IMR-90 (cell line): ENCODE measurements at regions not wholly inside any gene's neighbourhood (a gene's known extent, or its start where the extent isn't known, plus 50 kb on each side); places are given as distances from the start of the nearest gene placed in this dataset.

Source experiments
- ATAC-seq: fragments of 200-7000 bp; cut with Tn5 transposase; 2 replicates; pipeline ENCODE4 v1.9.1; 2020; ENCODE audit warnings: low read depth, mild to moderate bottlenecking, moderate library complexity
- BruUV-seq: library from RNA; stranded (reverse); fragments of 400-500 nt; replicated peaks from 2 replicates; lab custom pipeline; 2021; lab: Mats Ljungman, UMichigan
- CTCF ChIA-PET: fragments of 300-600 bp; formaldehyde crosslinking; extraction: SDS; loops from one replicate; lab custom pipeline; 2021; ENCODE audit warnings: antibody characterized with exemption; lab: Yijun Ruan, JAX
- POLR2A ChIA-PET: fragments of 300-600 bp; sonication (Branson Sonifier 250); formaldehyde crosslinking; loops from one replicate; lab custom pipeline; 2022; ENCODE audit warnings: antibody characterized with exemption; ENCODE audit not compliant: unreplicated experiment; lab: Charles Lee
- DNase-seq: peaks from one replicate; pipeline ENCODE4 v3.0.0; 2013
- H2AFZ ChIP-seq: replicated peaks from 2 replicates; pipeline ENCODE3; 2013; ENCODE audit warnings: low read length, mild to moderate bottlenecking; ENCODE audit not compliant: poor library complexity
- H2AK5ac ChIP-seq: 2 replicates; pipeline ENCODE4 v1.6.1; 2013; ENCODE audit warnings: low read depth, low read length, inconsistent platforms
- H2AK9ac ChIP-seq: replicated peaks from 2 replicates; pipeline ENCODE3; 2013; ENCODE audit warnings: mild to moderate bottlenecking, low read depth, low read length, moderate library complexity; ENCODE audit not compliant: poor library complexity
- H2BK120ac ChIP-seq: 2 replicates; pipeline ENCODE4 v1.6.1; 2013; ENCODE audit warnings: low read depth, low read length, inconsistent platforms
- H2BK15ac ChIP-seq: 3 replicates; pipeline ENCODE4 v1.6.1; 2013; ENCODE audit warnings: low read depth, low read length, inconsistent platforms
- H2BK20ac ChIP-seq: 2 replicates; pipeline ENCODE4 v1.6.1; 2013; ENCODE audit warnings: low read depth, mild to moderate bottlenecking, inconsistent platforms, low read length, moderate library complexity
- H2BK5ac ChIP-seq: 2 replicates; pipeline ENCODE4 v1.6.1; 2013; ENCODE audit warnings: mild to moderate bottlenecking, low read depth, low read length, inconsistent platforms; ENCODE audit not compliant: poor library complexity, severe bottlenecking
- H3K14ac ChIP-seq: replicated peaks from 2 replicates; pipeline ENCODE4 v1.6.1; 2013; ENCODE audit warnings: low read depth, low read length, inconsistent platforms
- H3K18ac ChIP-seq: 2 replicates; pipeline ENCODE4 v1.6.1; 2013; ENCODE audit warnings: low read depth, low read length, control low read depth
- H3K23ac ChIP-seq: 2 replicates; pipeline ENCODE4 v1.6.1; 2013; ENCODE audit warnings: low read depth, low read length, inconsistent platforms
- H3K27ac ChIP-seq: 2 replicates; pipeline ENCODE4 v1.5.1; 2013; ENCODE audit warnings: mild to moderate bottlenecking, control low read depth, low read length; ENCODE audit not compliant: insufficient read depth
- H3K27me3 ChIP-seq: 2 replicates; pipeline ENCODE4 v1.6.1; 2013; ENCODE audit warnings: low read length; ENCODE audit not compliant: control insufficient read depth, insufficient read depth
- H3K36me3 ChIP-seq: 2 replicates; pipeline ENCODE4 v1.6.1; 2013; ENCODE audit warnings: low read length, mixed read lengths; ENCODE audit not compliant: control insufficient read depth, insufficient read depth
- H3K4ac ChIP-seq: 2 replicates; pipeline ENCODE4 v1.6.1; 2013; ENCODE audit warnings: low read depth, low read length, inconsistent platforms
- H3K4me1 ChIP-seq: 2 replicates; pipeline ENCODE4 v1.6.1; 2013; ENCODE audit warnings: low read length, mixed read lengths; ENCODE audit not compliant: control insufficient read depth, insufficient read depth
- H3K4me2 ChIP-seq: 2 replicates; pipeline ENCODE4 v1.6.1; 2013; ENCODE audit warnings: low read depth, mild to moderate bottlenecking, control low read depth, low read length, moderate library complexity
- H3K4me3 ChIP-seq: 2 replicates; pipeline ENCODE4 v1.5.1; 2013; ENCODE audit warnings: low read depth, mild to moderate bottlenecking, control low read depth, low read length, moderate library complexity; ENCODE audit not compliant: insufficient read depth
- H3K56ac ChIP-seq: 2 replicates; pipeline ENCODE4 v1.6.1; 2013; ENCODE audit warnings: low read length, inconsistent platforms; ENCODE audit not compliant: insufficient read depth; ENCODE audit errors: extremely low read depth
- H3K79me1 ChIP-seq, 2 experiments: 2 replicates each; pipeline ENCODE4 v1.6.1; 2013; ENCODE audit warnings: low read length in 2 of 2, inconsistent platforms in 1 of 2, low read depth in 1 of 2
- H3K9ac ChIP-seq: 2 replicates; pipeline ENCODE4 v1.6.1; 2013; ENCODE audit warnings: low read depth, low read length, control low read depth
- H3K9me1 ChIP-seq: 2 replicates; pipeline ENCODE4 v1.6.1; 2013; ENCODE audit warnings: low read length, inconsistent platforms; ENCODE audit not compliant: insufficient read depth
- H3K9me3 ChIP-seq: 2 replicates; pipeline ENCODE4 v1.6.1; 2013; ENCODE audit warnings: low read length; ENCODE audit not compliant: control insufficient read depth, insufficient read depth
- H4K20me1 ChIP-seq: 2 replicates; pipeline ENCODE4 v1.6.1; 2013; ENCODE audit warnings: low read length, inconsistent platforms; ENCODE audit not compliant: insufficient read depth
- H4K5ac ChIP-seq: 2 replicates; pipeline ENCODE4 v1.6.1; 2013; ENCODE audit warnings: mild to moderate bottlenecking, low read depth, low read length, control low read depth
- H4K8ac ChIP-seq, 2 experiments: 2 replicates each; pipeline ENCODE4 v1.6.1; 2013; ENCODE audit warnings: low read depth in 2 of 2, low read length in 2 of 2, control low read depth in 1 of 2, inconsistent platforms in 1 of 2
- H4K91ac ChIP-seq: 2 replicates; pipeline ENCODE4 v1.6.1; 2013; ENCODE audit warnings: low read depth, low read length, inconsistent platforms; ENCODE audit not compliant: insufficient read depth
- CHD1 ChIP-seq: IDR thresholded peaks from 2 replicates; pipeline ENCODE4 v1.6.1; 2012; ENCODE audit warnings: low read depth, low read length, improper control_type of control experiment
- CTCF ChIP-seq: conservative IDR thresholded peaks from 2 replicates; pipeline ENCODE4 v1.5.1; 2012; ENCODE audit warnings: mild to moderate bottlenecking, low read depth, low read length, improper control_type of control experiment
- ELK1 ChIP-seq: fragments of 150-350 bp; IDR thresholded peaks from 2 replicates; pipeline ENCODE4 v1.6.1; 2016; ENCODE audit warnings: low read depth, mild to moderate bottlenecking, low read length, moderate library complexity, borderline replicate concordance
- MAZ ChIP-seq: IDR thresholded peaks from 2 replicates; pipeline ENCODE4 v1.6.1; 2012; ENCODE audit warnings: low read depth, mild to moderate bottlenecking, low read length, improper control_type of control experiment, moderate library complexity, borderline replicate concordance
- NFE2L2 ChIP-seq: fragments of 150-350 bp; IDR thresholded peaks from 2 replicates; pipeline ENCODE4 v1.6.1; 2016; ENCODE audit warnings: low read depth, mild to moderate bottlenecking, low read length
- POLR2A ChIP-seq: IDR thresholded peaks from 2 replicates; pipeline ENCODE4 v1.6.1; 2012; ENCODE audit warnings: mild to moderate bottlenecking, low read depth, low read length
- RAD21 ChIP-seq: IDR thresholded peaks from 2 replicates; pipeline ENCODE4 v1.6.1; 2012; ENCODE audit warnings: low read length, improper control_type of control experiment
- RCOR1 ChIP-seq: IDR thresholded peaks from 2 replicates; pipeline ENCODE4 v1.6.1; 2012; ENCODE audit warnings: mild to moderate bottlenecking, low read length, improper control_type of control experiment; ENCODE audit not compliant: insufficient replicate concordance
- RFX5 ChIP-seq: IDR thresholded peaks from 2 replicates; pipeline ENCODE4 v1.8.0; 2012; ENCODE audit warnings: low read depth, mild to moderate bottlenecking, low read length, moderate library complexity
- SMC3 ChIP-seq: fragments of 150-350 bp; IDR thresholded peaks from 2 replicates; pipeline ENCODE4 v1.6.1; 2016; ENCODE audit warnings: low read depth, mild to moderate bottlenecking, antibody characterized with exemption, low read length, moderate library complexity
- WGBS, 2 experiments: methylation state at CpG; one replicate each; pipeline versions ENCODE4 v1.1.5 to v1.1.7; 2013; ENCODE audit warnings: missing lambda C conversion rate in 2 of 2; ENCODE audit not compliant: insufficient read length in 1 of 2; ENCODE audit errors: extremely low coverage in 2 of 2; 5-methylcytosine and 5-hydroxymethylcytosine counted together
- dilution Hi-C: fragments of 300-500 bp; cut with HindIII; formaldehyde crosslinking; loops from one replicate; pipeline ENCODE4 v1.14.3; 2018; ENCODE audit warnings: low sequenced_read_pairs; ENCODE audit not compliant: unreplicated experiment
- in situ Hi-C: fragments of 300-500 bp; cut with MboI; formaldehyde crosslinking; loops from 3 replicates; pipeline ENCODE4 v1.14.3; 2019; ENCODE audit warnings: low sequenced_read_pairs, inconsistent platforms, mixed read lengths
- intact Hi-C: fragments of 100-400 bp; cut with micrococcal nuclease; formaldehyde crosslinking; loops from 2 replicates; pipeline ENCODE4 v1.10.0; 2022

GRCh38 chr5:176722757-176723156 is 75.5 kb downstream of the TSPAN17 start:
- TF ChIP-seq MAZ: no peak
- no peak for TF ChIP-seq ELK1
- TF ChIP-seq NFE2L2: no peak
- TF ChIP-seq CTCF: no peak
- no peak for TF ChIP-seq RCOR1
- no peak for TF ChIP-seq SMC3
- no peak for TF ChIP-seq RAD21
- no peak for TF ChIP-seq POLR2A
- TF ChIP-seq CHD1: no peak
- no peak for TF ChIP-seq RFX5
- no peak overlapping the region for H2BK20ac ChIP-seq
- H2AK5ac ChIP-seq: no peak overlapping the region
- no peak overlapping the region for H2BK5ac ChIP-seq
- no peak overlapping the region for H2AK9ac ChIP-seq
- POLR2A ChIA-PET: no interaction called here
- no peaks in the 10 kb centered on the region for H3K79me1 ChIP-seq
- H3K14ac ChIP-seq: no peak overlapping the region
- dilution Hi-C loops (no loop called here), intact Hi-C loops (no loop called here), in situ Hi-C loops (no loop called here)
- H3K27ac ChIP-seq: no peak overlapping the region
- H3K4me1 ChIP-seq: no peaks in the 10 kb centered on the region
- H4K8ac ChIP-seq: no peak overlapping the region
- CTCF ChIA-PET: no interaction called here
- no peak overlapping the region for H3K18ac ChIP-seq
- no TSS peak for BruUV-seq
- H3K36me3 ChIP-seq: no peaks in the 10 kb centered on the region
- H4K5ac ChIP-seq: no peak overlapping the region
- no peak overlapping the region for H2AFZ ChIP-seq
- no peak overlapping the region for H3K4ac ChIP-seq
- H3K9ac ChIP-seq: no peak overlapping the region
- WGBS, 2 experiments: 25% methylated on average over 7 of the region's 10 CpGs; no CpG with 5 or more reads in 1 of the 2 experiments
- no peak overlapping the region for H4K91ac ChIP-seq
- H3K4me2 ChIP-seq: no peak overlapping the region
- no peak overlapping the region for H3K56ac ChIP-seq
- peaks cover 58% of the 10 kb centered on the region for H3K27me3 ChIP-seq
- no peak overlapping the region for H2BK15ac ChIP-seq
- ATAC-seq: no peak
- no peaks in the 10 kb centered on the region for H3K9me1 ChIP-seq
- no peaks in the 10 kb centered on the region for H4K20me1 ChIP-seq
- no peak overlapping the region for H3K4me3 ChIP-seq
- H3K9me3 ChIP-seq: no peaks in the 10 kb centered on the region
- no peak overlapping the region for H2BK120ac ChIP-seq
- no peak overlapping the region for H3K23ac ChIP-seq
- DNase-seq: no peak
